Testis (tissue), 2 donors: ENCODE measurements at regions not wholly inside any gene's neighbourhood (a gene's known extent, or its start where the extent isn't known, plus 50 kb on each side); places are given as distances from the start of the nearest gene placed in this dataset.

Experiments used
- DNase-seq: peaks from one replicate; pipeline ENCODE4 v3.0.0-alpha.2; 2019
- H3K27ac ChIP-seq, 2 donors: fragments of 200-600 bp; sonication (generic); one replicate each; pipeline ENCODE4 v1.5.1; 2019
- H3K27me3 ChIP-seq: fragments of 200-600 bp; sonication (generic); one replicate; pipeline ENCODE4 v1.5.1; 2019
- H3K36me3 ChIP-seq: fragments of 200-600 bp; sonication (generic); one replicate; pipeline ENCODE4 v1.5.1; 2017; ENCODE audit warnings: low read depth; ENCODE audit errors: missing control alignments
- H3K4me1 ChIP-seq: fragments of 200-600 bp; sonication (generic); one replicate; pipeline ENCODE4 v1.5.1; 2019
- H3K4me3 ChIP-seq, 2 donors: fragments of 200-600 bp; sonication (generic); one replicate each; pipeline ENCODE4 v1.5.1; 2017 to 2019
- H3K9me3 ChIP-seq: fragments of 200-600 bp; sonication (generic); one replicate; pipeline ENCODE4 v1.5.1; 2017
- POLR2A ChIP-seq: fragments of 450-650 bp; IDR thresholded peaks from one replicate; pipeline ENCODE4 v1.6.1; 2017; ENCODE audit warnings: antibody characterized with exemption, mild to moderate bottlenecking, moderate library complexity
- WGBS, 2 donors: methylation state at CpG; one replicate each; pipeline ENCODE4 v1.1.5; 2018; 5-methylcytosine and 5-hydroxymethylcytosine counted together
- intact Hi-C: fragments of 100-400 bp; cut with DNase I; formaldehyde crosslinking; loops from one replicate; pipeline ENCODE4 v1.15.1; 2023; ENCODE audit warnings: low total_unique reads
- TF ChIP-seq, protein P1 (sequence below), 3 experiments: fragments of 450-650 bp in 2 of 3; fragments of 200-600 bp in 1 of 3; sonication (generic) in 1 of 3; IDR thresholded peaks; one replicate each; pipeline ENCODE4 v1.5.1; 2016 to 2019; ENCODE audit warnings: antibody characterized with exemption in 3 of 3, mild to moderate bottlenecking in 2 of 3, moderate library complexity in 1 of 3

DNA sequence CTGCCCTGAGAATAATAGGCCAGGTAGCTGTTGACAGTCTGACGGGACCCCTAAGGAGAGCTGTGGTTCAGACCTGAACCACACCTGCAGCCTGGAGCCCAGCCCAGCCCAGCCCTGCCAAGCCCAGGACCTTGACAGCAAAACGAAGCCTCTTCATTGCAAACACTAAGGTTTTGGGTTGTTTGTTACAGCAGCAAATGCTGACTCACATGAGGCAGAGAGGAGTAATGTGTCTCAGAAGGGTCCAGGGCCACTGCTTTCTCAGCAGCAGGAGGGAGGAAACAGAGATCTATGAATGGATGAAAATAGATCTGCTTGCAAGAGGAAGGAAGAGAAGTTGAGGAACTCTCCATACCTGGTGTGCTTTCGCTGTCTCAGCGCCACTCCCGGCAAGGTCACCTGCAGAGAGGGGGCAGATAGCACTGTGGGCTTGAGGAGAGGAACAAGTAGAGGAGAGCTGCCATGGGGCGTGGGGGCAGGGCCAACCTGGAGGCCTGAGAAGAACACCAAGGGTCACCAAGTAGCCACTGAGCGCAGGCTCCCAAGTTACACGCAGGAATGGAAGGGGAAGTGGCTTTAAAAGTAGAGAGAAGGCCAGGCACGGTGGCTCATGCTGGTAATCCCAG is 127.2 kb downstream of the ZNF281 start:
- H3K9me3 ChIP-seq = no peaks in the 10 kb centered on the region
- H3K36me3 ChIP-seq = no peaks in the 10 kb centered on the region
- no peaks in the 10 kb centered on the region for H3K4me1 ChIP-seq
- no peak overlapping the region for H3K4me3 ChIP-seq
- H3K27ac ChIP-seq = no peak overlapping the region
- DNase-seq = no peak
- no peak for TF ChIP-seq POLR2A
- TF ChIP-seq, protein P1, sequence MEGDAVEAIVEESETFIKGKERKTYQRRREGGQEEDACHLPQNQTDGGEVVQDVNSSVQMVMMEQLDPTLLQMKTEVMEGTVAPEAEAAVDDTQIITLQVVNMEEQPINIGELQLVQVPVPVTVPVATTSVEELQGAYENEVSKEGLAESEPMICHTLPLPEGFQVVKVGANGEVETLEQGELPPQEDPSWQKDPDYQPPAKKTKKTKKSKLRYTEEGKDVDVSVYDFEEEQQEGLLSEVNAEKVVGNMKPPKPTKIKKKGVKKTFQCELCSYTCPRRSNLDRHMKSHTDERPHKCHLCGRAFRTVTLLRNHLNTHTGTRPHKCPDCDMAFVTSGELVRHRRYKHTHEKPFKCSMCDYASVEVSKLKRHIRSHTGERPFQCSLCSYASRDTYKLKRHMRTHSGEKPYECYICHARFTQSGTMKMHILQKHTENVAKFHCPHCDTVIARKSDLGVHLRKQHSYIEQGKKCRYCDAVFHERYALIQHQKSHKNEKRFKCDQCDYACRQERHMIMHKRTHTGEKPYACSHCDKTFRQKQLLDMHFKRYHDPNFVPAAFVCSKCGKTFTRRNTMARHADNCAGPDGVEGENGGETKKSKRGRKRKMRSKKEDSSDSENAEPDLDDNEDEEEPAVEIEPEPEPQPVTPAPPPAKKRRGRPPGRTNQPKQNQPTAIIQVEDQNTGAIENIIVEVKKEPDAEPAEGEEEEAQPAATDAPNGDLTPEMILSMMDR (IDR thresholded peaks at IDR 0.05) = no peak
- WGBS, 2 donors = 84% methylated on average over 7 to 9 of the region's 9 CpGs
- no peaks in the 10 kb centered on the region for H3K27me3 ChIP-seq
- intact Hi-C loops = no loop called here

DNA sequence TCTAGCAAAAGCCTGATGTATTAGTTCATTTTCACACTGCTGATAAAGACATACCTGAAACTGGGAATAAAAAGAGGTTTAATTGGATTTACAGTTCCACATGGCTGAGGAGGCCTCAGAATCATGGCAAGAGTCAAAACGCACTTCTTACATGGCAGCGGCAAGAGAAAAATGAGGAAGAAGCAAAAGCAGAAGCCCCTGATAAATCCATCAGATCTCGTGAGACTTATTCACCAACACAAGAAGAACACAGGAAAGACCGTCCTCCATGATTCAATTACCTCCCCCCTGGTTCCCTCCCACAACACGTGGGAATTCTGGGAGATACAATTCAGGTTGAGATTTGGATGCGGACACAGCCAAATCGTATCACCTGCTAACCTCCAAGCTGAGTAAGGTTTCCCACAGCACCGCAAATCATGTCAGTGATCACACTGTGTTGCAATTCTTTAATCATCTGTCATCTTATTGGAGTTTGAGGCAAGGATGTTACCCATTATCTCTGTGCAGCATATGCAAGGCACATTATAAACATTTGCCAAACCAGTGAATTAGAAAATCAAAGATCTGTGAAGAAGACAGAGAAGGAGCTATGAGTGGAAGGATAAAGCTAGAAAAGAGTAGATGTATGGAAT is 128.5 kb downstream of the ZNF281 start:
- 84 to 85% methylated on average over 8 of the region's 8 CpGs for WGBS, 2 donors
- no peak overlapping the region for H3K4me3 ChIP-seq
- no peak overlapping the region for H3K27ac ChIP-seq
- H3K9me3 ChIP-seq = no peaks in the 10 kb centered on the region
- no peaks in the 10 kb centered on the region for H3K4me1 ChIP-seq
- no peak for TF ChIP-seq POLR2A
- TF ChIP-seq, protein P1 (IDR thresholded peaks at IDR 0.05) = no peak
- no peak for DNase-seq
- intact Hi-C loops = no loop called here
- no peaks in the 10 kb centered on the region for H3K36me3 ChIP-seq
- H3K27me3 ChIP-seq = no peaks in the 10 kb centered on the region

DNA sequence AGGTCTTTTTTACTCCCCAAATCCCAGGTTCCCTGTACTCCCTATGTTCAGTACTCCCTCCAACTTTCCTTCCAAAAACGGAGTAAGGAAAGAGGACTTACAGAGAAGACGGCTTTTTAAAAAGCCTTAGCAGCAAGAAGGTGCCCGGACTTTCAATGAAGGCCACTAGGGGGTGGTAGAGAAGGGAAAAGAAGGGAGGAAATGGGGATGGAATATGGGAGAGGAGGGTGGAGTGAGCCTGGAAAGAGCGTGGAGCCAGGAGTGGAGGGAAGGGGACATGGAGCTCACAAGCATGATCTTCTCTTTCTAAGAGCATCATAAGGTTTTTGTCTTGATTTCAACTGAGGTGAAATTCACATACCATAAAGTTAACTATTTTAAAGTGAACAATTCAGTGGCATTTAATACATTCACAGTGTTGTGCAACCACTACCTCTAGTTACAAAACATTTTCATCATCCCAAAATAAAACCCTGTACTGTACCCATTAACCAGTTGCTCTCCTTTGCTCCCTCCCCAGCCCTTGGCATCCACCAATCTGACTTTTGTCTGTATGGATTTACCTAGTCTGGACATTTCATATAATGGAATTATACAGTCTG is 129.9 kb downstream of the ZNF281 start:
- intact Hi-C loops = no loop called here
- 42 to 44% methylated on average over 4 of the region's 4 CpGs for WGBS, 2 donors

DNA sequence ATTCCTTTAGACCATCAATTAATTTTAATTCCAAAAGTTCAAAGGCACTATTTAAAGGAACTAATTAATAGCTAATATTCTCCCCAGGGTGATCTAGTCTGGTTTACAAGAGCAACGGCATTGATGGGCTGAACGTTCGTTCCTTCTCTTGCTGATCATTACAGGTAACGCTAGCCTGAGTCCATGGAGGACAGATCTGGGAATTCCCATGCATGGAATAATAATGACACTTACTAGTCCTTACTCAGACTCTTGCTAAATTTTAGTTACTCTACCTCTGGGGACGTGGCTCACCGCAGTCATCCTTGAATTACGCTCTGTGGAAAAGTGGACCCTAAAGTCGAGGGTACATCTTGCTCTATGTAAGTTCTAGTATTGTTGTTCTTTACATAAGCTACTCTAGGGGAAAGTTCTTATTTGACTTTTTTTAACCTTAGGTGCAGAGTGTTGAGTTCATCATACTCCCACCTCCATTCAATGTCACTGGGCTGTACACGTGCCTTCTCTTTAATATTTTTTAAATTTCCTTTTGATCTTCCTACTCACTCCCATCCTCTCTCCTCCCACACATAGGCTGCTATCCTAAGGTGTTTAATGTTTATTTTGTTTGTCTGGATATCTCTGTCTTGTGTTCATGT is 133.9 kb downstream of the ZNF281 start:
- H3K36me3 ChIP-seq = no peaks in the 10 kb centered on the region
- WGBS, 2 donors = 74 to 78% methylated on average over 9 of the region's 9 CpGs
- H3K4me1 ChIP-seq = no peaks in the 10 kb centered on the region
- H3K27ac ChIP-seq = no peak overlapping the region
- no peak overlapping the region for H3K4me3 ChIP-seq
- intact Hi-C loops = no loop called here
- no peaks in the 10 kb centered on the region for H3K9me3 ChIP-seq
- no peaks in the 10 kb centered on the region for H3K27me3 ChIP-seq
- TF ChIP-seq POLR2A = no peak
- TF ChIP-seq, protein P1 (IDR thresholded peaks at IDR 0.05) = no peak
- DNase-seq = no peak

More for the DNA sequence above, 129.9 kb downstream of the ZNF281 start:
- Histone ChIP-seq H3K27ac (no peak overlapping the region), H3K9me3 (no peaks in the 10 kb centered on the region), H3K36me3 (no peaks in the 10 kb centered on the region), H3K4me1 (no peaks in the 10 kb centered on the region), H3K4me3 (no peak overlapping the region), H3K27me3 (no peaks in the 10 kb centered on the region)
- no peak for TF ChIP-seq POLR2A
- TF ChIP-seq, protein P1 (IDR thresholded peaks at IDR 0.05) = peak; percentile 29 to 55 (median 52)
- DNase-seq = peak; percentile 52
